ENCODE measurements at regions not wholly inside any gene's neighbourhood (a gene's known extent, or its start where the extent isn't known, plus 50 kb on each side); places are given as distances from the start of the nearest gene placed in this dataset.
"Not testable (repeated sequence)": the region's sequence is repeated elsewhere in the genome, so short reads cannot be mapped to it uniquely, and the experiment has no call there.

- TF ChIP-seq CTCF (IDR thresholded peaks at IDR 0.05); POLR2AphosphoS5 (IDR thresholded peaks at IDR 0.05; ENCODE audit: insufficient read depth in 1 of 2, low read depth in 1 of 2): not testable (repeated sequence)
Observed at GRCh38 chr11:67888056-67888455, 115.8 kb downstream of the UNC93B1 start.
